ENCODE measurements at regions not wholly inside any gene's neighbourhood (a gene's known extent, or its start where the extent isn't known, plus 50 kb on each side); places are given as distances from the start of the nearest gene placed in this dataset.

DNA sequence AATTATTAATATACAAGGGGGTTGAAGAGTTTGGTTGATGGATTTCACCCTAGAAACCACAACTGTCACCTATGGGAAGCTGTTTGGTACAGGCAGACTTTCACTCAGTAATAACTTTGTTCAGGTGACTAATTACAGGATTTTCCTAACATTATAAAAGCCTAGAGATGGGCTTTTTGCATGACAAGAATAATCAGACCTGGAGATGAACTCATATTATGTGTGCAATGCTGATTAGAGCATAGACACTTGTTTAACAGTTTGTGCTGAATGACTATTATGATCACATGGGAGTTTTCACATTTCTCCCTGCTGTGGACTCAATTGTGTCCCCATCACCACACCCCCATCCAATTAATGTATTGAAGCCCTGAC is 90.2 kb upstream of the STEAP4 start:
- no peak overlapping the region for H3K4me3 ChIP-seq
- H3K9me3 ChIP-seq = no peaks in the 10 kb centered on the region
- DNase-seq (ENCODE audit: low spot score in 2 of 2) = no peak
- no peak overlapping the region for H3K27ac ChIP-seq
- TF ChIP-seq POLR2A (IDR thresholded peaks at IDR 0.05) (no peak), EP300 (IDR thresholded peaks at IDR 0.05) (no peak)
- TF ChIP-seq, protein P1, sequence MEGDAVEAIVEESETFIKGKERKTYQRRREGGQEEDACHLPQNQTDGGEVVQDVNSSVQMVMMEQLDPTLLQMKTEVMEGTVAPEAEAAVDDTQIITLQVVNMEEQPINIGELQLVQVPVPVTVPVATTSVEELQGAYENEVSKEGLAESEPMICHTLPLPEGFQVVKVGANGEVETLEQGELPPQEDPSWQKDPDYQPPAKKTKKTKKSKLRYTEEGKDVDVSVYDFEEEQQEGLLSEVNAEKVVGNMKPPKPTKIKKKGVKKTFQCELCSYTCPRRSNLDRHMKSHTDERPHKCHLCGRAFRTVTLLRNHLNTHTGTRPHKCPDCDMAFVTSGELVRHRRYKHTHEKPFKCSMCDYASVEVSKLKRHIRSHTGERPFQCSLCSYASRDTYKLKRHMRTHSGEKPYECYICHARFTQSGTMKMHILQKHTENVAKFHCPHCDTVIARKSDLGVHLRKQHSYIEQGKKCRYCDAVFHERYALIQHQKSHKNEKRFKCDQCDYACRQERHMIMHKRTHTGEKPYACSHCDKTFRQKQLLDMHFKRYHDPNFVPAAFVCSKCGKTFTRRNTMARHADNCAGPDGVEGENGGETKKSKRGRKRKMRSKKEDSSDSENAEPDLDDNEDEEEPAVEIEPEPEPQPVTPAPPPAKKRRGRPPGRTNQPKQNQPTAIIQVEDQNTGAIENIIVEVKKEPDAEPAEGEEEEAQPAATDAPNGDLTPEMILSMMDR (IDR thresholded peaks at IDR 0.05) = no peak
- peaks cover 0 to 4% (median 0%) of the 10 kb centered on the region in 4 donors for H3K4me1 ChIP-seq
- H3K27me3 ChIP-seq = no peaks in the 10 kb centered on the region
- no peaks in the 10 kb centered on the region for H3K36me3 ChIP-seq

DNA sequence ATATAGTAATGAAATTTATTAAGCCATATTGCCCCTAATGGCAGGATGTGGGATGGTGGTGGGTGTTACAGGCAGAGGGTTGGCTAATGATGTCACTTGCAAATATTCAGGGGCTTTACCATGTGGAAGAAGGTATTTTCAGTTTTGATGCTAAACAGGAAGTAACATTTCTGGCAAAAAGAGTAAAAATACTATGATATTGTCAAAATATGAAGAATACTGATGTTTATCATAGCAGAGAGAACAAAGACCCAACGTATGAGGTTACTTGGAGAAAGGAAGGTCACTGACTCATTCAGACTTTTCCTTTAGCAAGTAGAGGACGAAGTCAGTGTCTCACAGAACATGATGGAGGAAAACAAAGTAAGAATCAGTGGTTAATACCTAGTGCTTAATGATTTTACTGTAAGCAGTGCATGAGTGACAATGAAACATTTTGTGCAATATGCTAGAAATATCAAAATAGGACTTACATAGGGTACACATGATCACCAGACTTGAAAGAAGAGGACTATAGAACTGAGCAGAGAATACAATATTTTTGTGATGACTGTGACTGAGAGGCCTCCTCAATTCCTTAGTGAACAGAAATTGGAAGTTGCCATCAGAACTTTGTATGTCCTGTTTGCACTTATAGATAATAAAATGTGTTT is 89.7 kb upstream of the STEAP4 start:
- Histone ChIP-seq H3K36me3 (no peaks in the 10 kb centered on the region), H3K4me3 (no peak overlapping the region), H3K27me3 (no peaks in the 10 kb centered on the region), H3K4me1 (peaks cover 0 to 4% (median 0%) of the 10 kb centered on the region in 4 donors), H3K27ac (no peak overlapping the region), H3K9me3 (no peaks in the 10 kb centered on the region)
- 46 to 60% methylated on average over 2 of the region's 2 CpGs for WGBS, 2 donors
- TF ChIP-seq POLR2A (IDR thresholded peaks at IDR 0.05) = no peak
- no peak for TF ChIP-seq EP300 (IDR thresholded peaks at IDR 0.05)
- TF ChIP-seq, protein P1 (IDR thresholded peaks at IDR 0.05) = no peak
- DNase-seq (ENCODE audit: low spot score in 2 of 2) = no peak

DNA sequence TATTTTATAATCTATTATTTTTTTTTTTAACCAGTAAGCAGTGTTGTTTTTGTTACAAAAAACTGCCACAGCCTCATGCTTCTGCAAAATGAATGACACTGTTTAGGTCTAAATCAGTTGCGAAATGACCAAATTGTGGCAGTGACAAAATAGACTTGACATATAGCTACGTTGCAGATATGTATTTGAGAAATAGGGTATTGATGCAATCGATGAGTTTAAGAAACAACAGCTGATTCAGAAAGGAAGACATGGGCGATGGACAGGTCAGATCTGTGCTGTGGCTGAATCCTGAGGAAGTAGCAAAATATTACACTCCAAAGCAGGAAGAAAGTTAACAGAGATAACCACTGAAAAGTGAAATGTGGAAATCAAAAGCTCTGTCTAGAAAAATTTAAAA is 89.0 kb upstream of the STEAP4 start:
- 64 to 74% methylated on average over 4 of the region's 4 CpGs for WGBS, 2 donors
- no peaks in the 10 kb centered on the region for H3K9me3 ChIP-seq
- no peak overlapping the region for H3K27ac ChIP-seq
- H3K27me3 ChIP-seq = no peaks in the 10 kb centered on the region
- DNase-seq (ENCODE audit: low spot score in 2 of 2) = no peak
- TF ChIP-seq, protein P1 (IDR thresholded peaks at IDR 0.05) = no peak
- no peak for TF ChIP-seq EP300 (IDR thresholded peaks at IDR 0.05)
- TF ChIP-seq POLR2A (IDR thresholded peaks at IDR 0.05) = no peak
- H3K36me3 ChIP-seq = no peaks in the 10 kb centered on the region
- no peak overlapping the region for H3K4me3 ChIP-seq
- peaks cover 0 to 4% (median 0%) of the 10 kb centered on the region in 4 donors for H3K4me1 ChIP-seq

DNA sequence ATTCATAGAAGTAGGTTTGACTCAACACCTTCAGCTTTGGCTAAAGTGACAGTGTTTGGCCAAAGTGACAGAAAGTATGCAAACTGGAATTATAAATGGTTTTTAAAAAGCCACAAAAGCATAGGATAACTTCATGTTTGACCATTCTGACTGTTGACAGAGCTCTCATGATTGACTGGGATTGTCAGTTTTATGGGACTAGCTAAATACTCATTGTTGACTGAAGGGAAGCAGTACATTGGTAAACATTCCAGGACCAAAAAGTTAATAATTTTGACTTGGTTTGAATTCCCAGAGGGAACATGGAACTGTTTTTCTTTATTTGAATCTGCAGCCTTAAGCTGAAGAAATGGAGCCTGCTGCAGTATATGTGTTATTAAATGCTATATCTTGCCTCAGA is 84.6 kb upstream of the STEAP4 start:
- Histone ChIP-seq H3K27me3 (no peaks in the 10 kb centered on the region), H3K27ac (no peak overlapping the region), H3K36me3 (no peaks in the 10 kb centered on the region), H3K4me1 (no peaks in the 10 kb centered on the region), H3K4me3 (no peak overlapping the region), H3K9me3 (no peaks in the 10 kb centered on the region)
- DNase-seq (ENCODE audit: low spot score in 2 of 2) = no peak
- TF ChIP-seq POLR2A (IDR thresholded peaks at IDR 0.05) (no peak), EP300 (IDR thresholded peaks at IDR 0.05) (no peak)
- TF ChIP-seq, protein P1 (IDR thresholded peaks at IDR 0.05) = no peak

DNA sequence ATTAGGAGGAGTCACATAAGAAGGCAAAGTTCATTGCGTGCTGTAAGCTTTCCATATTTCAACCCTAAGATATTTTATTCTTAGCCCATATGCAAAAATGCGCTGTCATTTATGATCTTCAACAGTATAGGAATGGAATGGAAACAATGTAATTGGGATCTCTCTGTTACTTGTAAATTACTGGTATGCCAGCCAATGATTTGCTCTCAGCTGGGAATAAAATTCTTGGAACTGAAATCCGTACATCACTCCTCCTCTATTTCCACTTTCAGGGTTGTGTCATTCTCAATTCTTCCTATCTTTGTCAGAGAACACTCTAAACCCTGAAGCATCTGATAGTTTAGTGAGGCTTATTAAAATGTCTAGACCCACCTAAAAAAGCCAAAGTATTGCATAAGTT is 80.7 kb upstream of the STEAP4 start:
- Histone ChIP-seq H3K4me1 (no peaks in the 10 kb centered on the region), H3K27me3 (no peaks in the 10 kb centered on the region), H3K4me3 (no peak overlapping the region), H3K36me3 (no peaks in the 10 kb centered on the region), H3K27ac (no peak overlapping the region), H3K9me3 (no peaks in the 10 kb centered on the region)
- WGBS, 2 donors = 73 to 78% methylated on average over 3 of the region's 3 CpGs
- no peak for TF ChIP-seq POLR2A (IDR thresholded peaks at IDR 0.05)
- TF ChIP-seq, protein P1 (IDR thresholded peaks at IDR 0.05) = no peak
- TF ChIP-seq EP300 (IDR thresholded peaks at IDR 0.05) = no peak
- no peak for DNase-seq (ENCODE audit: low spot score in 2 of 2)

All from tibial nerve (tissue), 4 donors.